Activated CD4-positive, alpha-beta T cell treated with anti-CD3 and anti-CD28 coated beads, Interleukin-10, Interleukin-2, amounts not matched to agents 100 ng/mL and 50 ng/mL, durations not matched to agents 16 hours and 8 hours (primary cell): ENCODE measurements at regions not wholly inside any gene's neighbourhood (a gene's known extent, or its start where the extent isn't known, plus 50 kb on each side); places are given as distances from the start of the nearest gene placed in this dataset.
"Not testable (repeated sequence)": the region's sequence is repeated elsewhere in the genome, so short reads cannot be mapped to it uniquely, and the experiment has no call there.

Experiments
- DNase-seq: peaks from one replicate; pipeline ENCODE4 v3.0.0-alpha.2; 2020

DNA sequence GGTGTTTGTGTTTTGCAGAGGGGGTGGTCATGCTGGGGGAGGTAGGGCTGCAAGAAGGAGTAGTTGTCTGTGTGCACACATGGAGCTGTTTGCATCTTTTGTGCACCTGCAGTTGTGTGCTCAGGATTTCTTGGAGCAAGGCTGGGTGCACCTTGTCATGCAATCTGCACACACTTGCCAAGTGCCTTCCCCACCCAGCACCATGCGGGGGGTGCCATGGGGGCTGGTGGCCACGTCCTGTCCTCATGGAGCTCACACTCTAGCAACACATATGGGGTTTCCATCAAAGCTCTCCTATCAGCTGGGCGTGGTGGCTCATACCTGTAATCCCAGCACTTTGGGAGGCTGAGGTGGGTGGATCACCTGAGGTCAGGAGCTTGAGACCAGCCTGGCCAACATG, 111.6 kb downstream of the CRLF3 start:
- not testable (repeated sequence) for DNase-seq

GRCh38 chr17:30711626-30712507, 112.6 kb downstream of the CRLF3 start:
- DNase-seq, result not testable (repeated sequence)

DNA sequence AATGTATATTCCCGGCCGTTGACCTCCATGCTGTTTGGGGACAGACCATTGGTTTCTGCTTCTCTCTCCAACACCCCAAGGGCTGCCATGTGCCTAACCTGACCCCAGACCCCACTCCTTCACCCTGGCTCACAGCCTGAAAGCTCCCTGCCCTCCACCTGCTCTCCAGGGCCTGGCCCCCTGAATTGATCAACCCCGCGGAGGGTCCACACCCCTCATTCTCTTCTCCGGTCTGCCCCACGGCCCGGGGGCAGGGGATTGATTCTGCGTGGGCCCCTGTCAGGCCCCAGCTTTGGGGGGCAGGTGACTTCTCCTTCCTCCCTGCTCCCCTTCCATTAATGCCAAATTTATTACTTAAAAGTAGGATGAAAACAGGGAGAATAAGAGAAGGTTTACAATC, 113.3 kb downstream of the CRLF3 start:
- not testable (repeated sequence) for DNase-seq

DNA sequence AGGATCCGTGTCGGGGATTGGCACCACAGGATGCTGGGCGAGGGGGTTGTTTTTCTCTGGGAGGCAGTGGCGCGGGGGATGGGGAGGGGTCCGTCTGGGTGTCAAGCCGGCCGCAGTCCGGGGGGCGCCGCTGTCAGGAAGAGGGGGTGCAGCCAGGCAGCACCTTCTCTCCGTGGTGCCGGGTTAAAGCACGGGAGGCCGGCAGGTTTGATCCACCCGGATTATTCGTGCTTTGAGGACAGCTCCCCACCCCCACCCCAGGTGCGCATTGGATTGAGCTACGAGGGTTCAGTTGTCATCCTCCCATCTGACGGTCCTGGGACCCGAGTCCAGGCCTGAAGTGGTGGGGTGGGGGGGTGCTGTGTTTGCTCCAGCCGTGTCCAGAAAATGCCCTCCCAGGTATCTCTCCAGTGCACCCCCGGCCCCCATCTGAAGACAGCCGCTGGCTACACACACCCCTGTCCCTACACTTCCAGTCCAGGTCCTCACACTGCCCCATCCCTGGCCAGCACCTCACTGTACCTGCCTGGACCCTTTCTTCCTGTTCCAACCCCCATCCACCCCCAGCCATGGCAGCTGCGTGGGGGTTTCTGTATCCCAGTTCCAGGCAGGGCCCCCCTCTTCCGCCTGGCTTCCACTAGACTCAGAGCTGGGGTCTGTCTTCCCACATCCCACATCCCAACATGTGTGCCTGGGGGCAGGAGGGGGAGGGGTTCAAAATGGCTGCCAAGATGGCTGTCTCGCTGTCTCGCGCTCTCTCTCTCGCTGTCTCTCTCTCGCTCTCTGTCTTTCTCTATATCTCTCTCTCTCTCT, 114.0 kb downstream of the CRLF3 start:
- DNase-seq, result not testable (repeated sequence)

DNA sequence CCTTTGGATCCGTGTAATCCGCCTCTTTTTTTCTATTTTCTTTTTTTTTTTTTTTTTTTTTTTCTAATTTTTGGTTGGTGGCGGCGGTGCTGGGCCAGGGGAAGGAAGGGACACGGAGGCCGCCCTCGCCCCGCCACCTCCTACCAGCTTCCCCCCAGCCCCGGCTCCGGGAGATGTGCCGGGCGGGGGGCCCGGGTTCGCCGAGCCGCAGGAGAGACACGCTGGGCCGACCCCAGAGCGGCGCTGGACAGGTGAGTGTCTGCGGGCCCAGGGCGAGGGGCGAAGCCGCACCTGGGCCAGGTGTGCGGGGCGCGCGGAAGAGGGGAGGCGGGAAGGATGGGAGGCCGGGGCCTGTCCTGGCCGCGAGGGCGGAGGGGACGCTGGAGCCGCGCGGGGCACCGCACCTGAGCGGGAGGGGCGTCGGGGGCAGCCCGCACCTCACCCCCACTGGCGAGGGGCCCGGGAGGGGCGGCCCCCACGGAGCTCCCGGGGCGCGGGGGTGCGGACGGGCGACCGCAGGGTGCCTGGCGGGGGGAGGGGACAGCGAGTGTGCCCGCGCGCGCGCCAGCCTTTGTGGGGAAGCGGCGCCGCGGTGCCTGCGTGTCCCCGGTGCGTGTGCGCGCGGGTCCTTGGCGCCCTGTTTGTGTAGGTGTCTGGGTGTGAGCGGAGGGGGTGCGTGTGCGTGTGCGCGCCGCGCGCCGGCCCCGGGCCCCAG, 114.8 kb downstream of the CRLF3 start:
- DNase-seq, result not testable (repeated sequence)

GRCh38 chr17:30709096-30709495, 115.4 kb downstream of the CRLF3 start:
- DNase-seq, result not testable (repeated sequence)

DNA sequence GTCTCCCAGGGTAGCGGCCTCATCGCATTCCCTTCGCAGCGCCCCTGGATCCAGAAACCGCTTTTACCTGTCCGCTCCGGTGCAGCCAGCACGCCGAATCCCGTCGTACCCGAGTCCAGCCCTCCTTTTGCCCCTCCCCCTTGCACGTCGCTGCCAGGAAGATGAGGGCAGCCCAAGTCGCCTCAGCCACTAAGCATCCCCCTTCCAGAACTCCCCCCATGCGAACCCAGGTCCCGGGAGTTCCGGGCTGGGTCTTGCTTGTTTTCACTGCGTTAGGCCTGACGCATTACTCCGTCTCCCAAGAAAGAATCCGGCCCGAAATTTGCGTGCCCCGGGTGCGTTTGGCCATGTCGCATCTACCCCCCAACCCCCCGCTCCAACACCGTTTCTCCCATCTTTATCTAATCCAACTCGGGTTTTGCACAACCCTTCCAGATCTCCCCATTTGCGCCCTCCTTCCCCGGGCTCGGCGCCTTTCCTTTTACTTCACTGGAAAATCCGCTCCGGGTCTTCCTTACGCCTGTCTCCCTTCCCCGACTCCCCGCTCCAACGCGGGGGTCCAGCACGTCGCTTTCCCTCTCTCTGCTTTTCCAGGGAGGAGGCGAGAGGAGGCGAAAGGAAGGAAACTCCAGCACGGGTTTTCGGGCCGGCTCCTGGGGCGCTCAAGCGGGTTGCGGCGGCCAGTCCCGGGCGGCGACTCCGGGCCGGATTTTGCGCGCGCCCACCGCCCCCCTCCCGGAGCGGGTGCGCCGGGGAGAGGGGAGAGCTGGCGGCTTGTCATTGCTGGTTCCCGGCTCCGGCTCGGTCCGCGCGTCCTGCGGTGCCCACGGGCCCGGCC, 116.0 kb downstream of the CRLF3 start:
- DNase-seq, result peak; percentile 47

- not testable (repeated sequence) for DNase-seq
Observed at GRCh38 chr17:30707724-30708240, 116.7 kb downstream of the CRLF3 start.

- DNase-seq, result not testable (repeated sequence)
Observed at GRCh38 chr17:30706461-30707335, 117.8 kb downstream of the CRLF3 start.

DNA sequence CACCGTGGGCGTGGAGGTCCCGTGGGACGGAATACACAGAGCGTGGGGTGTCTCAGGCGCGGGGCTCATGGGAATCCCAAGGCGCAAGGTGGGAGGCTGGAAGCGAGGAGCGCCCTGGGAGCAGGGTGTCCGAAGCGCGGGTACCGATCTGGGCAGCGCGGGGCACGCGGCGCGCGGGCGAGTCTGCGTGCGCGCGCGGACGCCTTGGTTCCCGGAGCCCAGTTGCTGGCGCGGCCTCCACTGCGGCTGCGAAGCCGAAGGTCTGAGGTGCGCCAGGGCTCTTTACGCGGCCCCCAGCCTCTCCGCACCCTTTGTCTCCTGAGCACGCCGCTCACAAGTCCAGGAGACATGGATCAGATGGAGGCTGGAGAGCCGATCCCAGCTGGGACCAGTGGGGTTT, 118.5 kb downstream of the CRLF3 start:
- DNase-seq, result not testable (repeated sequence)

GRCh38 chr17:30701498-30701989, 122.9 kb downstream of the CRLF3 start:
- DNase-seq, result no peak

- DNase-seq, result not testable (repeated sequence)
Observed at GRCh38 chr17:30700833-30701232, 123.7 kb downstream of the CRLF3 start.

DNA sequence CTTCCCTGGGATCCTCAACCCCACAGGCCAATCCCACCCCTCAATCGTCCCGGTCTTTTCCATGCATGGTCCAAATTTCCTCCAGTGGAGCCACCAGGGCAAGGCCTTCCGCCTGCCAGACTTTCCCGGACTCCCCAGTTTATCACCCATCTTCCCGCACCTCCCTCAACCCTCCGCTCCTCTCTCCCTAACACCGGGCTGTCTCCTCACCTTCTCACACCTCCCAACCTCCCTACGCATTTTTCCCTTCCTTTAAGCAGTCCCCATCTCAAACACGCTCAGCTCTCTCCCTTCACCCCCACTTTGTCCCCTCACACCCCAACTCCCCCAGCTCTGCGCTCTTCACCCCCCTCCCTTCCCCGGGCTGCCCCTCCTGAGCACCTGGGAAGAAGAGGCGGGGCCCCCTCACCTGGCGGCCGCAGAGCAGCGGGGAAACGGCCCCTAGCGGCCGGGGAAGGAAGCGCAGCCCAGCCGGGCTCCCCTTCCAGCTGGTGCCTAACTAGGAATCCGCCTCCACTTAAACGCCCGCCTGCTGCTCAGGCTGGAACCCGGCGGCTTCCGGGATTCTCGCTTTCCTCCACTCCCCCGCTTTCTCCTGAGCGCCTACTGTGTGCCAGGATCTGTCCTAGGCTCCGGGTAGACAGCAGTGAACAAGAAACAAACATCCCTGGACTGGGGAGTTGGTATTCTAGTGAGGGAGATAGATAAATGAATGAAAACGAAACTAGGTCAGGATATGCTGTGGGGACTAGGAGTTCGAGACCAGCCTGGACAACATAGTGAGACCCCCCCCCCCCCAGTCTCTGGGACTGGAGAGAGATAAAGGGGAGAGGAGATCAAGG, 126.7 kb downstream of the CRLF3 start:
- peak; percentile 67 for DNase-seq

DNA sequence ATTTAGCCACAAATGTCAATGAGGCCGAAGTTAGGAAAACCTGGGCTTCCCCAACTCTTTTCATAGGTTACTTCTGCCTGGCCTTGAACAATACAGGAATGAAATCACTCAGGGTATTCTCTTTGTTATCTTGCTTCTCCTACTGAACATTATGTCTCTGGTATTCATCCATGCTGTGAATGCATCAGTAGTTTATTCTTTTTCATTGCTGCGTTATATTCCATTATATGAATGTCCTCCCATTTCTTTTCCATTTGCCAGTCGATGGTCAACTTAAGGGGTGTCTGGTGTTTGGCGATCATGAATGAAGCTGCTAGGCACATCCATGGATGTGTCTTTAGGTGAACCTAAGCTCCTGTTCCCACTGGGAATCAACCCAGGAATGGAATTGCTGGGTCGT, 128.3 kb downstream of the CRLF3 start:
- DNase-seq, result no peak

DNA sequence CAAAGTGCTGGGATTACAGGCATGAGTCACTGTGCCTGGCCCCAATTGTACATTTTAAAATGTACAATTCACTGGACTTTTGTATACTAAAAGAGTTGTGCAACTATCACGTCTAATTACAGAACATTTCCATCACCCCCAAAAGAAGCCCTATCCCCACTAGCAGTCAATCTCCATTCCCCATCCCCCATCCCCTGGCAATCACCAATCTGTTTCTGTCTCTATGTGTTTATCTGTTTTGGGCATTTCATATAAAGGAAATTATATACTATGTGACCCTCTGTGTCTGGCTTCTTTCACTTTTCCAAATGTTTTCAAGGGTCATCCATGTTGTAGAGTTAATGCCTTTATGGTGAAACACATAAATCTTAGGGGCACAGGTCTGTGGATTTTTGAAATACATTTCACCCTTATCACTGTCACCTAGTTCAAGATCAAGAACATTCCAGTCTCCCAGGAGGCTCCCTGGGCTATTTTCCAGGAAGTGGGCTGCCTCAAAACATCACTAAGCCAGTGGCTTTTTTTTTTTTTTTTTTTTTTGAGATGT, 129.2 kb downstream of the CRLF3 start:
- not testable (repeated sequence) for DNase-seq

- DNase-seq, result peak; percentile 41
Observed at GRCh38 chr17:30693772-30694171, 130.7 kb downstream of the CRLF3 start.

GRCh38 chr17:30689266-30690000, 135.1 kb downstream of the CRLF3 start:
- DNase-seq, result not testable (repeated sequence)
